DOHH2 (cell line): ENCODE measurements at regions not wholly inside any gene's neighbourhood (a gene's known extent, or its start where the extent isn't known, plus 50 kb on each side); places are given as distances from the start of the nearest gene placed in this dataset.

ENCODE experiments used
- H3F3A ChIP-seq: fragments of 200-600 bp; sonication (generic), shearing (Covaris generic); 2 replicates; pipeline ENCODE4 v1.6.0; 2016; ENCODE audit warnings: antibody characterized with exemption, mild to moderate bottlenecking; ENCODE audit not compliant: control insufficient read depth, insufficient read depth
- H3K27ac ChIP-seq: fragments of 200-600 bp; sonication (generic); 2 replicates; pipeline ENCODE4 v1.5.1; 2014; ENCODE audit warnings: low read depth, mild to moderate bottlenecking, low read length, moderate library complexity
- H3K27me3 ChIP-seq: fragments of 200-600 bp; sonication (generic); 2 replicates; pipeline ENCODE4 v1.6.1; 2014; ENCODE audit warnings: mild to moderate bottlenecking, low read length, mixed read lengths; ENCODE audit not compliant: control insufficient read depth
- H3K36me3 ChIP-seq: fragments of 200-600 bp; sonication (generic); 2 replicates; pipeline ENCODE4 v1.6.1; 2014; ENCODE audit warnings: mild to moderate bottlenecking, low read length, moderate library complexity, mixed read lengths; ENCODE audit not compliant: control insufficient read depth
- H3K4me1 ChIP-seq: fragments of 200-600 bp; sonication (generic); 2 replicates; pipeline ENCODE4 v1.6.1; 2014; ENCODE audit warnings: mild to moderate bottlenecking, low read length, mixed read lengths; ENCODE audit not compliant: control insufficient read depth
- H3K4me2 ChIP-seq: fragments of 200-600 bp; sonication (generic); 2 replicates; pipeline ENCODE4 v1.6.0; 2014; ENCODE audit warnings: mild to moderate bottlenecking, low read length, moderate library complexity
- H3K4me3 ChIP-seq: fragments of 200-600 bp; sonication (generic); 2 replicates; pipeline ENCODE4 v1.5.1; 2014; ENCODE audit warnings: mild to moderate bottlenecking, low read length, mixed read lengths
- H3K79me2 ChIP-seq: fragments of 200-600 bp; sonication (generic); 2 replicates; pipeline ENCODE4 v1.6.1; 2014; ENCODE audit warnings: mild to moderate bottlenecking, low read length, mixed read lengths; ENCODE audit not compliant: control insufficient read depth
- H3K9me2 ChIP-seq: fragments of 200-600 bp; sonication (generic); replicated peaks from 2 replicates; pipeline ENCODE4 v1.6.1; 2014; ENCODE audit warnings: mild to moderate bottlenecking, low read length, mixed read lengths; ENCODE audit not compliant: control insufficient read depth
- H3K9me3 ChIP-seq: fragments of 200-600 bp; sonication (generic); 2 replicates; pipeline ENCODE4 v1.6.1; 2014; ENCODE audit warnings: antibody characterized with exemption, low read length, mixed read lengths; ENCODE audit not compliant: control insufficient read depth, insufficient read depth
- H4K20me1 ChIP-seq: fragments of 200-600 bp; sonication (generic); 2 replicates; pipeline ENCODE4 v1.6.0; 2014; ENCODE audit warnings: low read depth, mild to moderate bottlenecking, antibody characterized with exemption, low read length, moderate library complexity; ENCODE audit not compliant: control insufficient read depth, insufficient read depth
- EZH2phosphoT487 ChIP-seq: fragments of 200-600 bp; sonication (generic); IDR thresholded peaks from 2 replicates; pipeline ENCODE4 v1.6.1; 2017; ENCODE audit warnings: borderline replicate concordance, mild to moderate bottlenecking, antibody characterized with exemption, low read length, moderate library complexity, mixed read lengths
- TF ChIP-seq, protein P1 (sequence below): fragments of 200-600 bp; sonication (generic); IDR thresholded peaks from one replicate; pipeline ENCODE4 v1.5.1; 2014; ENCODE audit warnings: antibody characterized with exemption, mild to moderate bottlenecking, low read depth, low read length; ENCODE audit not compliant: poor library complexity, severe bottlenecking

DNA sequence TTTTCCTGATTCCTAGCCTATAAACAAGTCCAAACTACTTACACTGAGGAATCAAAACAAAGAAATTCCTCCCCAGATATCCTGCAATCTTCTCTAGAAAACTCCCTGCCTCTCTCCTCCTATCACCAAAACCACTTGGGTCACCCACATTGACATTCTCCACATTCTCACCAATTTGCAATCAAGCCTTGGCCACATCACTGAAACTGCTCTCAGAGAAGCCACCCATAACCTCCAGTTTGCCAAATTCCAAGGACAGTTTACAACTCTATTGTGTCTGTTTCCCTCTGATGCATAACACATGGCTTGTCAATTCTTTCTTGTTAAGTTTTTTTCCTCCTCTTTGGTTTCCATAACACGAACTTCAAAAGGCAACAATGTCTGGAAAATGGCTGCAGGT, 233.5 kb downstream of the XPNPEP1 start:
- no peaks in the 10 kb centered on the region; the same call in 1 of the 2 replicates for H3K27me3 ChIP-seq
- no peaks in the 10 kb centered on the region for H3K4me1 ChIP-seq
- no peak overlapping the region for H3K4me3 ChIP-seq
- no peaks in the 10 kb centered on the region for H3K9me2 ChIP-seq
- H3K36me3 ChIP-seq = no peaks in the 10 kb centered on the region
- no peak overlapping the region for H3K27ac ChIP-seq
- H3K4me2 ChIP-seq = no peak overlapping the region
- no peak for TF ChIP-seq EZH2phosphoT487
- TF ChIP-seq, protein P1, sequence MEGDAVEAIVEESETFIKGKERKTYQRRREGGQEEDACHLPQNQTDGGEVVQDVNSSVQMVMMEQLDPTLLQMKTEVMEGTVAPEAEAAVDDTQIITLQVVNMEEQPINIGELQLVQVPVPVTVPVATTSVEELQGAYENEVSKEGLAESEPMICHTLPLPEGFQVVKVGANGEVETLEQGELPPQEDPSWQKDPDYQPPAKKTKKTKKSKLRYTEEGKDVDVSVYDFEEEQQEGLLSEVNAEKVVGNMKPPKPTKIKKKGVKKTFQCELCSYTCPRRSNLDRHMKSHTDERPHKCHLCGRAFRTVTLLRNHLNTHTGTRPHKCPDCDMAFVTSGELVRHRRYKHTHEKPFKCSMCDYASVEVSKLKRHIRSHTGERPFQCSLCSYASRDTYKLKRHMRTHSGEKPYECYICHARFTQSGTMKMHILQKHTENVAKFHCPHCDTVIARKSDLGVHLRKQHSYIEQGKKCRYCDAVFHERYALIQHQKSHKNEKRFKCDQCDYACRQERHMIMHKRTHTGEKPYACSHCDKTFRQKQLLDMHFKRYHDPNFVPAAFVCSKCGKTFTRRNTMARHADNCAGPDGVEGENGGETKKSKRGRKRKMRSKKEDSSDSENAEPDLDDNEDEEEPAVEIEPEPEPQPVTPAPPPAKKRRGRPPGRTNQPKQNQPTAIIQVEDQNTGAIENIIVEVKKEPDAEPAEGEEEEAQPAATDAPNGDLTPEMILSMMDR = no peak
- H3K9me3 ChIP-seq = no peaks in the 10 kb centered on the region
- H4K20me1 ChIP-seq = no peaks in the 10 kb centered on the region
- H3F3A ChIP-seq = no peaks in the 10 kb centered on the region
- no peaks in the 10 kb centered on the region for H3K79me2 ChIP-seq

DNA sequence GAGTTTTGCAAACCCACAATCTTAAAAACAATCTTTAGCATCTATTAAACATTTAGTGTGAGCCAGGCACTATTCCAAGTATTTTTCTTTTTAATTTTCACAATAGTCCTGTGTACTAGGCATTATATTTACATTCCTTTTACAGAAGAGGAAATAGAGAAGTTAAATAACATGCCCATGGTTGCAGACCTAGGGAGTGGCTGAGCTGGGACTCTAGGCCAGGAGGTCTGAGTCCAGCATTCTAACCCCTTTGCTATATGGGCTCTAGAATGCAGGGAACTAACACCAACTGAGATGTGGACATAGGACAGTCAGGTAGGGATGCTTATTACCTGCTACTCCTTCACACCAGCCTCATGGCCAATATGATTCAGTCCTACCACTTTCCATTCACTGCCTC, 243.8 kb downstream of the XPNPEP1 start:
- H3K9me2 ChIP-seq = no peaks in the 10 kb centered on the region

DNA sequence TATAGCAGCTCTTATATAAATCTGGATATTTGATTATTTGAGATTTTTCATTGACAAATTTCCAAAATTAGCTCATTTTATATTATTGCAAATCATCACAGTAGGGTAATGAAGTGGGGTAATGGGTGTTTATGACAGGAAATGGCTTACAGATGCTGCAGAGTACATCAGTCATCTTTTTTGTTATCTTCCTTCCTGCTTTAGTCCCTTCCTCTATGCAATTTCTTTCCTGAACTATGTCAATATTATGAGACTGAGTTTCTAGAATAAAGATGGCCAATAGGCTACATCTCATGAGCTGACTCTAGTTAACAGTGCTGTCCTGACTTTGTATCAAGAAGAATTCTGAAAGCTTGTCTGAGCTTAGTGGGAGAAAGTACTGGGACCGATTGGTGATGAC, 244.5 kb downstream of the XPNPEP1 start:
- no peaks in the 10 kb centered on the region for H3K9me3 ChIP-seq
- TF ChIP-seq EZH2phosphoT487 = no peak
- TF ChIP-seq, protein P1 = no peak
- no peaks in the 10 kb centered on the region for H4K20me1 ChIP-seq
- no peaks in the 10 kb centered on the region for H3K36me3 ChIP-seq
- no peaks in the 10 kb centered on the region for H3K79me2 ChIP-seq
- no peaks in the 10 kb centered on the region for H3K4me1 ChIP-seq
- no peaks in the 10 kb centered on the region for H3K9me2 ChIP-seq
- no peak overlapping the region for H3K27ac ChIP-seq
- H3K4me2 ChIP-seq = no peak overlapping the region
- H3K4me3 ChIP-seq = no peak overlapping the region
- H3K27me3 ChIP-seq = no peaks in the 10 kb centered on the region
- no peaks in the 10 kb centered on the region for H3F3A ChIP-seq

More for the DNA sequence above, 243.8 kb downstream of the XPNPEP1 start:
- TF ChIP-seq, protein P1 = no peak
- TF ChIP-seq EZH2phosphoT487 = no peak
- H3K9me3 ChIP-seq = no peaks in the 10 kb centered on the region
- H3K27me3 ChIP-seq = no peaks in the 10 kb centered on the region
- H4K20me1 ChIP-seq = no peaks in the 10 kb centered on the region
- no peaks in the 10 kb centered on the region for H3K79me2 ChIP-seq
- H3K4me3 ChIP-seq = no peak overlapping the region
- no peak overlapping the region for H3K27ac ChIP-seq
- no peak overlapping the region for H3K4me2 ChIP-seq
- no peaks in the 10 kb centered on the region for H3K4me1 ChIP-seq
- H3K36me3 ChIP-seq = no peaks in the 10 kb centered on the region
- H3F3A ChIP-seq = no peaks in the 10 kb centered on the region

DNA sequence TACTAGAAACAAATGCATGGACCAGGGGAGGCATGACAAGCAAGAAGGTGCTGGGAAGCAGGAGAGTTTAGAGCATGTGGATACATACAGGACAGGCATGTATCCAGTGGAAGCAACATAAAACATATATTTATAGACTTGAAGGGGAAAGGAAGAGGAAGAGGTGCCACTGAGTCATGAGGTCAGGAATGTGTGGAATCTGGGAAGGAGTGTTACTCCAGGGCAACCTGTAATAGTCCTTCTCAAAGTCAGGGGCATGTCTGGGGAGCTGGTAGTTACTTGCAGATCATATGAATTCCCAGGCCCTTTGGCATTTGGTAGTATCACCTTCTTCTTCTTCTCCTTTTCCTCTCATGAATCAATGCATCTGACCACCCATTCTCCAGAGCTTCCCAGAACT, 246.6 kb downstream of the XPNPEP1 start:
- no peaks in the 10 kb centered on the region for H3K9me2 ChIP-seq
- H3K4me3 ChIP-seq = no peak overlapping the region
- no peaks in the 10 kb centered on the region for H3K4me1 ChIP-seq
- no peak overlapping the region for H3K27ac ChIP-seq
- H3F3A ChIP-seq = no peaks in the 10 kb centered on the region
- H4K20me1 ChIP-seq = no peaks in the 10 kb centered on the region
- H3K9me3 ChIP-seq = no peaks in the 10 kb centered on the region
- TF ChIP-seq EZH2phosphoT487 = no peak
- TF ChIP-seq, protein P1 = no peak
- H3K36me3 ChIP-seq = no peaks in the 10 kb centered on the region
- H3K79me2 ChIP-seq = no peaks in the 10 kb centered on the region
- H3K4me2 ChIP-seq = no peak overlapping the region
- H3K27me3 ChIP-seq = no peaks in the 10 kb centered on the region
